Raji (cell line): ENCODE measurements at regions not wholly inside any gene's neighbourhood (a gene's known extent, or its start where the extent isn't known, plus 50 kb on each side); places are given as distances from the start of the nearest gene placed in this dataset.

ENCODE experiments used
- POLR2A ChIP-seq: IDR thresholded peaks from 2 replicates; pipeline ENCODE4 v1.6.1; 2011; ENCODE audit warnings: low read depth, low read length, control low read depth; ENCODE audit not compliant: insufficient read depth

DNA sequence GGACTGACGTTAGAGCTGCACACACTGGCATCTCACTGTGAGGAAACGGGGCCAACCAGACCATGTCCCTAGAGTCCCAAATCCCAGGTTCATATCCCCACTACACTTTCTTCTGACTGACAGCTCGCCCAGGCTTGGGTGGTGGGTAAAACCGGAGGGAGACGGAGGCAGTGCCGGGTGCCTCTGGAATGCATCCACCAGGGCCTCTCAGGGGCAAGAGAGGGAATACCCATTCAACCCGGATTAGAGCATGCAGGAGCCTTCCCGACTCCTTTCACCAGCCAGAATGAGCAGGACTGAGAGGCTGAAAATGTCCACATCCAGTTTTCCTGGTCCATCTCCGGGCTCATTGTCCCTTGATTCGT, 297.2 kb downstream of the ADGRD1 start:
- TF ChIP-seq POLR2A: no peak

DNA sequence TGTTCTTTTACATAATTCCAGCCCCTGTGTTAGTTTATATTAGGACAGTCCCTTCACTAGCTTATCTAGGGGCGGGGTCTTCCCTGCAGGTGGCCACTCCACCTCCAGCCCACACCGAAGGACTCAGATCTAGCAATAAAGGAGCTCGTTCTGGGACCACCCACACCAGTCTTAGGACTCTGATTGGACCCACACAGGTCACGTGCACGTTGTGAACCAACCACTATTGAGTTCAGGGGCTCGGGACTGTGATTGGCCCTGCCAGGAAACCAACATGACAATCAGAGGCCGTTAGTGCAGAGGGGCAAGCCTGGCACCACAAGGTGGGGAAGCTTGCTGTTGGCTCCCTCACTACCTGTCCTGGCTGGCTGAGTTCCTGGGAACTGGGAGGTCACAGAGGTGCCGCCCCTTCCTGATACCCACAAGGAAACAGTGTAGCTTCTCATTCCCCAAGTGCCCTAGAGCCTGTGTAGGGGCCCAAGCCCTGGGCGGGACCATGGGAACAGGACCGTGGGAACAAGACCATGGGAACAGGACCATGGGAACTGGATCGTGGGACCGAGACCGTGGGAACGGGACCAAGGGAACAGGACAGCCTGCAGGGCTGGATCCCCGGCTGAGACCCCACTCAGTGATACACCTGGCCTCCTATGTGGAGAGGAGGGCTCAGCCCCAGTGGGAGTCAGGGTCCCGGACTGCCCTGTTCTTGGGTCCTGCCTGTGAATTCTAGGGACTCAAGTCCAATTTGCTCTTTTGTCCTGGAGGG, 297.8 kb downstream of the ADGRD1 start:
- TF ChIP-seq POLR2A: no peak

DNA sequence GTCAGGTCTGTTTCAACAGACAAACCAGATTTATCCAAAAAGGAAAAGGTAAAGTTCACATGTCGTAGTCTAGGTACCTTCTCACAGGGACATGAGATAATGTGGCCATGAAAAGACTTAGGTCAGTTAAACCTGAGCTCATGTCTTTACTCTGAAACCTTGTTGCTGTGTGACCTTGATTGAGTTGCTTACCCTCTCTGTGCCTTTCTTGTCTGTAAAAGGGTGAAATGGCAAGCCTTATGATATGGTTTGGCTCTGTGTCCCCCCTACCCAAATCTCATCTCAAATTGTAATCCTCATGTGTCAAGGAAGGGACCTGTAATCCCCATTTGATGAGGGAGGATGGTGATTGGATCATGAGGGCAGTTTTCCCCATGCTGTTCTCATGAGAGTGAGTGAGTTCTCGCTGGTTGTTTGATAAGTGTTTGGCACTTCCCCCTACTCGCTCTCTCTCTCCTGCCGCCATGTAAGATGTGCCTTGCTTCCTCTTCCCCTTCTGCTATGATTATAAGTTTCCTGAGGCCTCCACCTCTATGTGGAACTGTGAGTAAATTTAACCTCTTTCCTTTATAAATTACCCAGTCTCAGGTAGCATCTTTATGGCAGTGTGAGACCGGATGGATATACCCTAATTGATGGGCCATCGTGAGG, 299.8 kb downstream of the ADGRD1 start:
- TF ChIP-seq POLR2A: no peak

GRCh38 chr12:131254374-131254773, 300.7 kb downstream of the ADGRD1 start:
- no peak for TF ChIP-seq POLR2A

DNA sequence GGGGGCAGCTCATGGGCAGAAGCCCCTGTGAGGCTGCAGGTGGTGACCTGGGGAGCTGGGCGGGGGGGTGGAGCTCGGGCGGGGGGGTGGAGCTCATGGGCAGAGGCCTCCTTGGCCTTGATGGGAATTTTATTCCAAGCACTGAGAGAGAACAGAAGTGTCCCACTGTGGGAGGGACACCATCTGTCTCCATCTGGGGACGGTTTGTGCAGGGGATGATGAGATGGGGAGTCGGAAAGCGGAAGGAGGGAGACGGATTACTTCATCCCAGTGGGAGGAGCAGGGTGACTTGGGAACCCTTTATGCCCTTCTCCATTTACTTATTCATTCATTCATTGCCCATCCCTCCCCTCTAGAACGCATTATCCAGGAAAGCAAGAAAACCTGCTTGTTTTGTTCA, 304.7 kb downstream of the ADGRD1 start:
- TF ChIP-seq POLR2A: no peak

DNA sequence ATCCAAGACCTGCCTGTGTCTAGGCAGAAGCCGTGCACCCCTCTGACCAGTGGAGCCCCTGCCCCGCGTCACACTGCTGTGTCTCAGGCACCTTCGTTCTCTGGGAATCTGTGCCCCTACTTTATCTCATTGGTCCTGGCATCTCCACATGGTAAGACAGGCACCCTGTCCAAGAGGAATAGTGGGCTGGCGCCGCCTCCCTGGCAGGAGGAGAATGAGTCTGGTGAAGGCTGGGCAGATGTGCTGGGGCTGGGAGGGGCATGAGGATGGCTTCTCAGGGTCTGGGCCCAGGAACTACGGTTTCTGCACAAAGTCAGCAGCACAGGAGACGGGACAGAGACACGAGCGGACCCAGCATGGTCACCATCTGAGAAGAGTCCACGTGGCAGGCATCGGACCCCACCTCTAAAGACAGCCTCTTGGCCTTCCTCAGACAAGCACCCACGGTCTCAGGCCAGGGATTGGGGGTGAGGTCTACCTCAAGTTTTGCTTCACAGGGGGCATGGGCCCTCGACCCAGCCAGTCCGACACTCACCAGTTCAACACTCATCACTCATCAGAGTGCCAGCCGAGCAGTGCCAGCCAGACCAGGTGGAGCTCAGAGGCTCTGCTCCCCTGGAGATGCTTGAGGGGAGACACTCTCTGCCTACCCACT, 306.7 kb downstream of the ADGRD1 start:
- TF ChIP-seq POLR2A: no peak

DNA sequence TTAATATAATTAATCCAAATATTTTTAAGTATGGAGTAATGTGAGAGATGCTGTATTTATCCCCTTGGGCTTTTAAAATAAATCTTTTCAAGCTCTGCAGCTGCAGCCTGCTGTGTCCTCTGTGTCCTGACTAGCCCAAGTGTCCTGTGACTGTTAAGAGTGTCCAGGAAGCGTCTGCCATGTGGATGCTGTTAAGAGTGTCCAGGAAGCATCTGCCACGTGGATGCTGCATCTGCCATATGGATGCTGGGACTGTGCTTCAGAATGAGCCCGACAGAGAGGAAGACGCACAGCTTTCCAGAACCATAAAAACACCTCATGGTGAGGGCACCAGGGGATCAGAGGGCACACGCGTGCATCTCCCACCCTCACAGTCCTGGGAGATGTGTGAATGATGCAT, 307.2 kb downstream of the ADGRD1 start:
- TF ChIP-seq POLR2A: no peak

DNA sequence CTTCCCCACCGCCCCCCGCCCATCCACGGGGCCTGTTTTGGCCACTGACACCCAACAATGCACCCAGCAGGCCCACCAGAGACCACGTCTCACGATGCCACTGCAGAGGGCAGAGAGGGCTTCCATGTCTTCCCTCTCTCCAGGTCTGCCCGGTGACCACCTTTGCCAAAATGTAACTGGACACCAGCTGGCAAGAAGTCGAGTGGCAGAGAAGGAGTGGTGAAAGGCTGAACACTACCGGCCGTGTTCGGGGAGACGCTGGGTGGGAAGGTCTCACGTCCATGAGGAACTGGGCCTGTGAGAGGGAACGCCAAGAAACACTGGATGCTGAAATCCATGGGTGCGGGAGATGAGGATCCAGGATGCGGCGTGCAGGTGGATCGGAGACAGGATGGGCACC, 308.2 kb downstream of the ADGRD1 start:
- no peak for TF ChIP-seq POLR2A

DNA sequence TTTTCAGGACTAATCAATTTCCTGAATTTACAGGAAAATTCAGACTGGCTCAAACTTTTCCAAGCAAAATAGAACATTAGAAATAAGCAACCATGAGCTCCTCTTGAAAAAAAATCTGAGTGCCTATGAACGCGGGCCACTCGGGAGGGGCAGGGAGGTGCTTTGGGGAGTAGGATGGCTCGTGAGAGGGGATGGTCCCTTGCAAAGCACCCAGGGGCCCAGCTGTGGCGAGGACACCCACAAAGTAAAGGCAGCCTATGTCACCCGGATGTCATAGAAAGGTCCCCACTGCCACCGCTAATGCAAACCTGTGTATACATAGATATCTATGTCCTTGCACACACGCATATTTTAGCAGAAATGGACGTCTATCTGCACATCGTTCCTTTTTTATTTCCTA, 309.9 kb downstream of the ADGRD1 start:
- TF ChIP-seq POLR2A: no peak

GRCh38 chr12:131264635-131265034, 310.9 kb downstream of the ADGRD1 start:
- TF ChIP-seq POLR2A: no peak

DNA sequence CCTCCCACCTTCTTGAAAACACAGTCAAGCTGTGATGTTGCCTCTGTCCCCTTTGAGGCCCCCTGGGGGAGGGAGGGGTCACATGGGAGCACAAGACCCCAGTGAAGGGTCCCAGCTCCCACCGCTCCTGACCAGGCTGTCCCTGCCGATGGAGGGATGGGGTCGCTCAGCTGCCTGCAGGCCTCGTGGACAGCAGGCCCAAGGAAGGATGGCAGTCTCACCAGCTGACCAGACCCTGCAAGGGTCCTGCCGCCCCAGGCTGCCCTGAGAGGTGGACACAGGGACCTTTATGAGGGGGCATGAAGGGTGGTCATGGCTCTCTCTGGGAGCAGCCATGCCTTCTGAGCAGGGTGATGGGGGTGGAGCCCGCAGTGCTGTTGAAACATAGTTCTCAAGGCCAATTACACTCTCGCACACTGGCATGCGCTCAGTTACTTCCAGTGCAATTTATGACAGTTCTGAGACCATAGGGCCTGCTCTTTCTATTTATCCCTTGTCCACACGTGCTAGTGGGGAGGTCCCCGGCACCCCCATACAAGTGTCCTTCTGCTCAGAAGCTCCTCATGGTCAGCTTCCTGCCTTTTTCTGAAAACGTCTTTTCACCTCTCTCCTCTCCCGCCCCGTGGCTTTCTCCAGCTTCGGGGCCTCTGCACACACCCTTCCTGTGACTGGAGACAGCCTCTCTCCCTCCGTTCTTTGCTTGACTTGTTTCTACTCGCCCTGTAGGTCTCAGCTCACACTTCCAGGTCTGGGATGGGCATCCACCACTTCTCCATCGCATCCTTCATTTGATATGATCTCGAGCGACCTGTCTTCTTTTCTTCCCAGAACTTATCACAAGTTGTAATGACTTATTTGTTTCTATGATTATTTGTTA, 313.1 kb downstream of the ADGRD1 start:
- TF ChIP-seq POLR2A: no peak

DNA sequence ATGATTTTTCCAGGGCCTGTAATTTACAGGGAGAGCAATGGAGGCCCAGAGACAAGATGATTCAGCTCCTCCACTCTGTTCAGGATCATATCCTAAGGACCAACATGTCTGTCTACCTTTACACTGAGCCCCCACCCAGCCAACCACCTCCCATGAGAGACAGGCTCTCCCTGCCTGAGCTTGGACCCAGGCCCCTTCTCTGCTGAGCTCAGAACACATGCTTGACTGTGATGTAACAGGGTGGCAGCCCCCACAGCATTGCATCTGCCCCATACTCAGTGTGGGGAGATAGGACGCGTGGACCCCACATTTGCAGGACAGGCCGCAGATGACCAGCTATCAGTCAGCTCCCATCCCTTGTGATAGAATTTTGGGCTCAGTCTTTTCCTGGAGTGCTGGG, 313.9 kb downstream of the ADGRD1 start:
- no peak for TF ChIP-seq POLR2A

- TF ChIP-seq POLR2A: no peak
Measured at GRCh38 chr12:131269551-131269950, 315.8 kb downstream of the ADGRD1 start.

DNA sequence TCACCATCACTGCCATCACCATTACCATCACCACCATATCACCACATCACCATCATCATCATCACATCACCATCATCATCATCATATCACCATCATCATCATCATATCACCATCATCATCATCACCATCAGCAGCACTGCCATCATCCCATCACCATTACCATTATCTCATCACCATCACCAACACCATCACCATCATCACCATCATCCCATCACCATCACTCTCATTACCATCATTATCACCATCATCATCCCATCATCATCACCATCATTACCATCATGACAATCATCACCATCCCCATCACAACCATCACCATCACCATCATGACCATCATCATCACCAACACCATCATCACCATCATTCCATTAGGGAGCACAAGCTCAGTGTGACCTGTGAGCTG, 318.0 kb downstream of the ADGRD1 start:
- no peak for TF ChIP-seq POLR2A

DNA sequence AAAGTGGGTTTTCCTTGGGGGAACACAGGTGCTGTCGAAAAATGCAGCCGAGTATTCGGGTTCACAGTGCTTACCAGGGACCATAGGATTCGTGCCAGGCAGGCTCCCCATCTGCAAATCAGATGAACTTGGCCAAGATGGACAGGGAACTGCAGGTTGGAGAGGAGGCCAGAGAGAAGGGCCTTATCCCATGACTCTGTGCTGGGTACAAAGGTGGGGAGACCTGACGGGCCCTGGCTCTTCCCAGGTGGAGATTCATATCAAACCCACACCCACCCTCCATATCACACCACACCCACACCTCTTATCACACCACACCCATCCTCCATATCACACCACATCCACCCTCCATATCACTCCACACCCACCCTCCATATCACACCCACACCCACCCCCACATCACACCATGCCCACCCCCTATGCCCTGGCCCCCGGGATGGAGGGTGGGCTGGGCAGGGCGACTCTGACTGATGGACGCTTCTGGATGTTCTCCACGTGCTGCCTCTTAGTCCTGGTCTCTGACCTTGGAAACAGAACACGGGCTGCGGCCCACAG, 319.7 kb downstream of the ADGRD1 start:
- TF ChIP-seq POLR2A: no peak
